NCI-H2227 treated with DMSO at 0.1 percent for 48 hours (cell line): ENCODE measurements at regions not wholly inside any gene's neighbourhood (a gene's known extent, or its start where the extent isn't known, plus 50 kb on each side); places are given as distances from the start of the nearest gene placed in this dataset.

ENCODE experiments used
- DNase-seq: peaks from one replicate; lab custom pipeline; 2025; lab: John Stamatoyannopoulos, UW

- no peak for DNase-seq
Measured at GRCh38 chr2:128534688-128535392, 216.2 kb upstream of the HS6ST1 start.

GRCh38 chr2:128535953-128536352 is 217.3 kb upstream of the HS6ST1 start:
- no peak for DNase-seq

GRCh38 chr2:128536925-128537620 is 218.4 kb upstream of the HS6ST1 start:
- no peak for DNase-seq

GRCh38 chr2:128537646-128538045 is 219.0 kb upstream of the HS6ST1 start:
- no peak for DNase-seq

- DNase-seq, result no peak
Measured at GRCh38 chr2:128538396-128538795, 219.7 kb upstream of the HS6ST1 start.

- DNase-seq, result no peak
Measured at GRCh38 chr2:128540670-128541069, 222.0 kb upstream of the HS6ST1 start.

GRCh38 chr2:128541448-128541847 is 222.8 kb upstream of the HS6ST1 start:
- DNase-seq, result no peak

GRCh38 chr2:128543036-128543435 is 224.4 kb upstream of the HS6ST1 start:
- DNase-seq, result no peak

GRCh38 chr2:128543646-128544045 is 225.0 kb upstream of the HS6ST1 start:
- DNase-seq, result no peak

GRCh38 chr2:128544321-128545037 is 225.8 kb upstream of the HS6ST1 start:
- no peak for DNase-seq

GRCh38 chr2:128545085-128545484 is 226.4 kb upstream of the HS6ST1 start:
- DNase-seq, result no peak

GRCh38 chr2:128545829-128546228 is 227.2 kb upstream of the HS6ST1 start:
- no peak for DNase-seq

- no peak for DNase-seq
Measured at GRCh38 chr2:128547667-128548066, 229.0 kb upstream of the HS6ST1 start.

- no peak for DNase-seq
Measured at GRCh38 chr2:128548461-128548891, 229.8 kb upstream of the HS6ST1 start.

GRCh38 chr2:128549094-128549493 is 230.4 kb upstream of the HS6ST1 start:
- no peak for DNase-seq

- DNase-seq, result no peak
Measured at GRCh38 chr2:128549646-128550260, 231.1 kb upstream of the HS6ST1 start.

GRCh38 chr2:128550389-128550788 is 231.7 kb upstream of the HS6ST1 start:
- DNase-seq, result no peak

GRCh38 chr2:128550801-128551416 is 232.2 kb upstream of the HS6ST1 start:
- no peak for DNase-seq

GRCh38 chr2:128551435-128551834 is 232.8 kb upstream of the HS6ST1 start:
- DNase-seq, result no peak

- no peak for DNase-seq
Measured at GRCh38 chr2:128552141-128552805, 233.6 kb upstream of the HS6ST1 start.

- no peak for DNase-seq
Measured at GRCh38 chr2:128552806-128553551, 234.3 kb upstream of the HS6ST1 start.
